Activated CD8-positive, alpha-beta memory T cell treated with anti-CD3 and anti-CD28 coated beads, Interleukin-2, amount 10 ng/mL, durations not matched to agents 7 days and 5 days (primary cell): ENCODE measurements at regions not wholly inside any gene's neighbourhood (a gene's known extent, or its start where the extent isn't known, plus 50 kb on each side); places are given as distances from the start of the nearest gene placed in this dataset.
"Not testable (repeated sequence)": the region's sequence is repeated elsewhere in the genome, so short reads cannot be mapped to it uniquely, and the experiment has no call there.

Experiments
- ATAC-seq: fragments of 150-1000 bp; cut with Tn5 transposase; one replicate; pipeline ENCODE4 v1.10.0; 2021; ENCODE audit warnings: moderate library complexity
- CTCF ChIA-PET: fragments of 350-600 bp; sonication (Branson Sonifier 250); formaldehyde crosslinking; loops from one replicate; lab custom pipeline; 2021; ENCODE audit warnings: antibody characterized with exemption; lab: Charles Lee
- DNase-seq: peaks from one replicate; pipeline ENCODE4 v3.0.0-alpha.2; 2020
- H3K27ac Mint-ChIP-seq: one replicate; pipeline ENCODE4 v1.8.0; 2021; ENCODE audit warnings: mild to moderate bottlenecking, mixed read lengths
- H3K27me3 Mint-ChIP-seq: one replicate; pipeline ENCODE4 v1.8.0; 2021; ENCODE audit warnings: mixed read lengths
- H3K36me3 Mint-ChIP-seq: one replicate; pipeline ENCODE4 v1.8.0; 2021; ENCODE audit warnings: mild to moderate bottlenecking, mixed read lengths
- H3K4me1 Mint-ChIP-seq: one replicate; pipeline ENCODE4 v1.8.0; 2021; ENCODE audit warnings: mixed read lengths
- H3K4me3 Mint-ChIP-seq: one replicate; pipeline ENCODE4 v1.8.0; 2021; ENCODE audit warnings: mild to moderate bottlenecking, moderate library complexity, mixed read lengths
- H3K9me3 Mint-ChIP-seq: one replicate; pipeline ENCODE4 v1.8.0; 2022; ENCODE audit warnings: low read depth, mixed read lengths

GRCh38 chrY:18689890-18690593 is 83.5 kb downstream of the HSFY2 start:
- H3K4me3 Mint-ChIP-seq, CTCF ChIA-PET, H3K9me3 Mint-ChIP-seq, H3K4me1 Mint-ChIP-seq, H3K27ac Mint-ChIP-seq, H3K36me3 Mint-ChIP-seq, DNase-seq, ATAC-seq, H3K27me3 Mint-ChIP-seq: not testable (repeated sequence)

GRCh38 chrY:18696788-18697187 is 76.7 kb downstream of the HSFY2 start:
- DNase-seq, H3K27ac Mint-ChIP-seq, H3K36me3 Mint-ChIP-seq, H3K4me3 Mint-ChIP-seq, ATAC-seq, H3K27me3 Mint-ChIP-seq, H3K4me1 Mint-ChIP-seq, CTCF ChIA-PET, H3K9me3 Mint-ChIP-seq: not testable (repeated sequence)

- H3K36me3 Mint-ChIP-seq, H3K4me3 Mint-ChIP-seq, DNase-seq, H3K4me1 Mint-ChIP-seq, H3K9me3 Mint-ChIP-seq, H3K27ac Mint-ChIP-seq, CTCF ChIA-PET, H3K27me3 Mint-ChIP-seq, ATAC-seq: not testable (repeated sequence)
Observed at GRCh38 chrY:18704198-18704597, 69.3 kb downstream of the HSFY2 start.

GRCh38 chrY:18711785-18712184 is 61.8 kb downstream of the HSFY2 start:
- DNase-seq, H3K27me3 Mint-ChIP-seq, H3K36me3 Mint-ChIP-seq, CTCF ChIA-PET, H3K27ac Mint-ChIP-seq, H3K4me1 Mint-ChIP-seq, H3K4me3 Mint-ChIP-seq, H3K9me3 Mint-ChIP-seq, ATAC-seq: not testable (repeated sequence)

- DNase-seq, CTCF ChIA-PET, H3K4me3 Mint-ChIP-seq, H3K27ac Mint-ChIP-seq, H3K4me1 Mint-ChIP-seq, ATAC-seq, H3K9me3 Mint-ChIP-seq, H3K27me3 Mint-ChIP-seq, H3K36me3 Mint-ChIP-seq: not testable (repeated sequence)
Observed at GRCh38 chrY:18713760-18714159, 59.8 kb downstream of the HSFY2 start.

- H3K4me3 Mint-ChIP-seq, H3K27me3 Mint-ChIP-seq, H3K27ac Mint-ChIP-seq, CTCF ChIA-PET, H3K4me1 Mint-ChIP-seq, DNase-seq, H3K9me3 Mint-ChIP-seq, H3K36me3 Mint-ChIP-seq: not testable (repeated sequence)
- peak; percentile 27 for ATAC-seq
Observed at GRCh38 chrY:18718714-18719113, 54.8 kb downstream of the HSFY2 start.

GRCh38 chrY:18720395-18720794 is 53.1 kb downstream of the HSFY2 start:
- DNase-seq, H3K9me3 Mint-ChIP-seq, H3K4me1 Mint-ChIP-seq, H3K27ac Mint-ChIP-seq, H3K36me3 Mint-ChIP-seq, CTCF ChIA-PET, H3K27me3 Mint-ChIP-seq, ATAC-seq, H3K4me3 Mint-ChIP-seq: not testable (repeated sequence)
